MM.1S (cell line): ENCODE measurements at regions not wholly inside any gene's neighbourhood (a gene's known extent, or its start where the extent isn't known, plus 50 kb on each side); places are given as distances from the start of the nearest gene placed in this dataset.

Source experiments
- CTCF ChIP-seq: fragments of 300-600 bp; sonication (generic); IDR thresholded peaks from 2 replicates; pipeline ENCODE4 v1.5.1; 2016; ENCODE audit warnings: antibody characterized with exemption, low read length, mixed read lengths
- EZH2 ChIP-seq: fragments of 300-600 bp; sonication (generic); optimal IDR thresholded peaks from 2 replicates; pipeline ENCODE3; 2017; ENCODE audit warnings: low read depth, mild to moderate bottlenecking, antibody characterized with exemption, low read length, mixed read lengths

DNA sequence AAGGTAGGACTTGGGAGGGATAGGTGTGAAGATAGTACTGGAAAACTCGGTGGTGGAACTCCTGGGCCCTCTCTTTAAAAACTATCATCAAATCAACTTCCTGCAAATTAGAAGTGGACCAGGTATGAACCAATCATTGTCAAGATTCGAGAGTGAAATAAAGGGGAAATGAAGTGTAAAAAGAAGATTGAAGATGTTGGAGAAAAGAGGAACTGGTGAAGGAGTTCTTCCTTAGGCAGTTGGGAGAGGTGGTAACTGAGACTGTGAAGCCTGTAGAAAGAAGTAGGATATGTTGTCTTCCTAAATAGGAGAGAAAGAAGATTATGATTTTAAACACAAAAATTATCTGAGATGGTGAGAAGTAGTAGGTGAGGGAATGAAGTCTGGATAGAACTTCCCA lies 212.2 kb downstream of the PPP1R2C start:
- no peak for TF ChIP-seq EZH2
- no peak for TF ChIP-seq CTCF
